Hippocampal formation (tissue), 2 donors: ENCODE measurements at regions not wholly inside any gene's neighbourhood (a gene's known extent, or its start where the extent isn't known, plus 50 kb on each side); places are given as distances from the start of the nearest gene placed in this dataset.

ENCODE experiments used
- DNase-seq, 2 donors: peaks; one replicate each; lab custom pipeline; 2025; lab: John Stamatoyannopoulos, UW

DNA sequence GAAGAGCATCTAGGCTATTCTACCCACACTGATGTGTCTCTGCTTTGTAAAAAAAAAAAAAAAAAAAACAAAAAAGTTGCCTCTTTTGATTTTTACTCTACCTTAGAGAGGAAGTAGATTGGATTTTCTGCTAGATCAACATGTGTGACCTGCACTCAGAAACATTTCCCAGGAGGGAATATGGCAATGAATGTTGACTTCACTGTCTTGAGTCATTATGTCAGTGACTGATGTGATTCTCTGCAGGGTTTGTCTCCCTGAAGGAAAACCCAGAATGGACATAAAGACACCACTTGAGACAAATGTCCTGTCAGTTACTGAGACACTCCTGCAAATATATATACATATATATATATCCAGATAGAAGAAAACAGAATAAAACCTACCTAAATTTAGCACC lies 370.3 kb downstream of the BMPER start:
- no peak for DNase-seq

DNA sequence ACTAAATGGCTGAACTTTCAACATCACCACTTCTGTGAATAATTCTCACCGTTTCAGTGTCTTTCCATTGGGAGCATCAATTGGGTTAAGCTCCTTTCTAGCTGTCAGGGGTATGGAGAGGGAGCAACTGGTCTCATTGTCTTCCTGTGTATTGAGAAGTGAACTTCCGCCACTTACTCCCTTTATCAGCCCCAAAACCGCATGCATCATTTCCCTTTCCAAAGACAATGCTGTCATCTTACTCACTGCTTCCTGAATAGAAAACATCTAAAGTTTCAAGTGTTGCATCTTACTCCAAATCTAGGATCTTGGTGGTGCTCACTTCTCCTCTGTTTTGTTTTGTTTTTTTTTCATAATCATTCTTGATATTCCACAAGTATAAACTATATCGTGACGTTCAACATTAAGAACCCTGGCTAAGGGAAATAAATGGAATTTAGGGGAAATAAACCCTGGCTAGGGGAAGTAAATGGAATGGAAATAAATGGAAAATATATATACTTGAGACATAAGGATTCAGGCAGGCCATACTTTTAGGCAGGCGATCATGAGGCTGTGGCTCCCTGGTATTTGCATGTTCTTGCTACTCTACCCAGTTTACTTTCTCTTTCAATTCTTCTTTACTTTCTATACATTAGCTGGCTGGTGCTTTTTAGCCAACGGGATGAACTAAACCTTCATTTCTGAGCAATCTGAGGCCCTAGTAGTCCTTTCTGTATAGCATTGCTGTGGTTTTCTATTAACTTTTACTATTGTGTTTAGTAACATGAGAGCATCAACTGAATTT lies 371.9 kb downstream of the BMPER start:
- DNase-seq = no peak

DNA sequence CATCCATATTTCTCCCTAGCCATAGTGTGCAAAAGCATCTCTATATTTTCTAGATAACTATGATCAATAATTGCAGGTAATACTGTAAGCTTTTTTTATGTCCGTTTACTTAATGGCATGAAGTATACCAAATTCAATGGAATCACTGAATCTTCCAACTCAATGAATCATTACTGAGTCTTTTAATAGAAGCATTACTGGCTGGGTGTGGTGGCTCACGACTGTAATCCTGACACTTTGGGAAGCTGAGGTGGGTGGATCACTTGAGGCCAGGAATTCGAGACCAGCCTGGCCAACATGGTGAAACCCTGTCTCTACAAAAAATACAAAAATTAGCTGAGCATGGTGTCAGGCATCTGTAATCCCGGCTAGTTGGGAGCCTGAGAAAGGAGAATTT lies 372.5 kb downstream of the BMPER start:
- DNase-seq = no peak

DNA sequence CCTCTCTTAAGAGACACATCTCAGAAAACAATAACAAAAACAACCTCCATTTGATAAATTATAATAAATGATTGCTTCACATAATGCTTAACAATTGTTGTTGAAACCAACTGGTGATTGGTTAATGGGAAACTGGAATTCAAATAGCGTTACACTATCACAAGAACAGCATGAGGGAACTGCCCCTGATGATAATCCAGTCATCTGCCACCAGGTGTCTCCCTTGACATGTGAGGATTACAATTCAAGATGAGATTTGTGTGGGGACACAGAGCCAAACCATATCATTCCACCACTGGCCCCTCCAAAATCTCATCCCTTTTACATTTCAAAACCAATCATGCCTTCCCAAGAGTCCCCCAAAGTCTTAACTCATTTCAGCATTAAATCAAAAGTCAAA lies 375.9 kb downstream of the BMPER start:
- no peak for DNase-seq

DNA sequence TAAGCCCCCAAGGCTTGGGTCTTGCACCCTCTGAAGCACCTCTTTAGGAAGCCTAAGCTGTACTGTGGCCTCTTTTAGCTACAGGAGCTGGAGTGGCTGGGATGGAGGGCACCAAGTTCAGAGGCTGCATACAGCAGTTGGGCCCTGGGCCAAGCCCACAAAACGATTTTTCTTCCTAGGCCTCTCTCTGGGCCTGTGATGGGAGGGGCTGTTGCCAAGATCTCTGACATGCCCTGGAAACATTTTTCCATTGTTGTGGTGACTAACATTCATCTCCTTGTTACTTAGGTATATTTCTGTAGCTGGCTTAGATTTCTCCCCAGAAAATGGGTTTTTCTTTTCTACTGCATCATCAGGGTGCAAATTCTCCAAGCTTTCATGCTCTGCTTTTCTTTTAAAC lies 375.7 kb upstream of the NPSR1 start:
- no peak for DNase-seq

DNA sequence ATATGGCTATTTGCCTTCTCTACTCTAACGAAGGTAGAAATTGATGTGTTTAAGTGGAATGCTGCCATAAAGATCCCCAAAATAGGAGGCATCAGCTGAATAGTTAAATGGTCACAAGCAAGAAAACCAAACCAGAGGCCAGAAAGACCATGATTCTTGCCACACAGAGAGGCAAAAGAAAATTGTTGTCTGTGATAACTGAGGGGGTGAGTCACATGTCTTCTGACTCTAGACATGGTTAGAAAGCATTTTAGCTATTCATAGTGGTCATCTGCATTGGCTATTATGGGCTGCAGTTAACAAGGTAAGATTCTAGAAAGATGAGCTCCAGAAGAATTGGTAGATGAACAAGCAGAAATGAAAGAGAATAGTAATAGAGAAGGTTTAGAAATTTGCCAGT lies 361.4 kb upstream of the NPSR1 start:
- DNase-seq = no peak

DNA sequence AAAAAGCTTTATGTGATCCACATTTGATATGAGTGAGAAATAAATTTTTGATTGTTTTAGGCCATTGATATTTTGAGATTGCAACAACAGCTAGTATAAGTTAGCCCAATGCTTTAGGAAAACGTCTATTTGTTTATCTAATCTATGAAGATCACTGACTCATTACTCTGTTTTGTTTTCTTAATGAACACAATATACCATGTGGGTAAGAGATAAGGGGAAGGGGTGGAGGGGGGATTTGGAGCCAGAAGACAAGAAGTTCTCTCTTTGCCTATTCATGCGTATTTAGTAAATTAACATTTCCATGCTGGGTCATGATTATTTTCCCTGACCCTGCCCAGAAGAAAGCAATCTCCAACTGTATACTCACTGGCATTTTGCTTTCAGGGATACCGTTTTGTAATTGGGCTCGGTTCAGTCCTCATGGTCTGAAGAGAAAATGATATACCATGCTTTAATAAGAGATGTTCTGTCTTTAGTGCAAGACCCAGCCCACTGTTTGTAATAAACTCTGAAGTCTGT lies 359.5 kb upstream of the NPSR1 start:
- DNase-seq = no peak

DNA sequence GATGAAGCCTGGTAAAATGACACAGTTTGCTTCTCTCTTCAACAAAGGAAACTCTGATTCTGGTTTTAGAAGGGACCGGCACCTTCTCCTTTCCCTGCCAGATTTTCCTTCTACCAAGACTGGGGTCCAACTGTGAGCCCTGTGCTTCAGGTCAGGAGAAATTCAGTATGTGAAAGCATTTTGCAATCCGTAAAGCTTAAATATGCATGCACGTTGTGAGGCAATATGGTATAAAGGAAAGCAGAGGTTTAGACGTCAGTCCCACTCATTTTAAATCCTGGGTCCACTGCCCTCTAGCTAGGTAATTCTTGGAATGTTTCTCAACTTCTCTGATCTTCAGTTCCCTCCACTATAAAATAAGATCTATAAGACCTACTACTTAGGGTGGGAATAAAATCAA lies 359.0 kb upstream of the NPSR1 start:
- DNase-seq = no peak

DNA sequence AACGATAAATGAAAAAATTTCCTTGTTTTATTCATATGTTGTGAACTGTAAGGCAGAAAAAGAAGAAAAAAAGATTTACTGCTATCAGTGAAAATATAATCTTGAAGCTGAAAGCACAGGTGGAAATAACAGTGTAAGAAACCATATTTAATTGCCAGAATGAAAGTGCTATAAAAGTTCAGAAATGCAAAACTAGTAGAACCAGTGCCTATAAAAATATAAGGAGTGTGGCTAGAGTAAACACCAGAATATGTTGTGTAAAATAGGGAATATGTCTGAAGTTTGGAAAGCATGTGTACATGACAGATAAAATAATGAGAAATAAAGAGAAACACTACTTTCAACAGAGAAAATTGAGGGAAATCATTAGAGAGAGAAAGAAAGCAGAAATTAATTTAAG lies 350.5 kb upstream of the NPSR1 start:
- no peak for DNase-seq

DNA sequence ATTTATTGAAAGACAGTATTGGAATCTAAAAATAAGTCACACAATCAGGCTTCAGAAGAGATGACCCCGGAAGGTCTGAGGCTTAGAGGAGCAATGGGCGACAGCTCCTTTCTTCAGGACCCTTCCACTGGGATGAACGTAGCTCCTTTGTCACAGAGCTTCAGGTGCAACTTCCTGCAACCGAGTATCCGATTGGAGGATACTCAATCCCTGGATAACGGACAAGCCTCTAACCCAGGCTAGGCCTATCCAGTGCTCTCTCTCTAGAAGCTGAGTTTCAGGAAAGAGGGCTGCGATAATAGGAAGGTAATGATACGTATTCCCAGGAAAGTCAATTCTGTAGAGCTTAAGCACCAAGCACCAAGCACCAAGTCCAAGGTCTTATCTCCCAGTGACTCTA lies 349.4 kb upstream of the NPSR1 start:
- no peak for DNase-seq

DNA sequence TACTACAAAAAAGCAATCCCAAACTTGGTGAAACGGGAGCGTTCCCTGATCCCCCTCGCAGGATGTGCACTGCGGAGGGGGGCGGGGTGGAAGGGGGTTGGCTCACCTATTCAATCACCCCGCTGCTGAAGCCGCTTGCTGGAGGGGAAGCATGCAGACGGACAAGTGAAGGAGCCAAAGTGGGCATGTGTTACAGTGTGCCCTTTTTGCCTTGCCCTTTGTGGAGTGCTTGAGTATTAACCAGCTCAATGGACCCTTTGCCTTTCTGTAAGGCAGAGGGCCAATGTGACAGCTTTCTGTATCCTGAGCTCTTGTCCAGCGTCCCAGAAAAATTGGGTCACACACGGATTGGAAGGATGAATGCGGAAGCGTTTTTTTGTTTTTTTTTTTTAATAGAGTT lies 348.9 kb upstream of the NPSR1 start:
- DNase-seq = no peak

DNA sequence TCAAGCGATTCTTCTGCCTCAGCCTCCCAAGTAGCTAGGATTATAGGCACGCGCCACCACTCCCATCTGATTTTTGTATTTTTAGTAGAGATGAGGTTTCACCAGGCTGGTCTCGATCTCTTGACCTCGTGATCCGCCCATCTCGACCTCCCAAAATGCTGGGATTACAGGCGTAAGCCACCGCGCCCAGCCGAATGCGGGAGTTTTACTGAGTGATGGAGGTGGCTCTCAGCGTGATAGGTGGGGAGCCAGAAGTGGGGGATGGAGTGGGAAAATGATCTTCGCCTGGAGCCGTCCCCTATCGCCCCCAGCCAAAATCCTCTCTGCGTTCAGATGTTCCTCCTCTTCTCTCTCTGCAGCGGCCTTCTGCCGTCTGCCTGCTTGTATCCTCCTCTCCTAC lies 348.4 kb upstream of the NPSR1 start:
- DNase-seq = no peak

DNA sequence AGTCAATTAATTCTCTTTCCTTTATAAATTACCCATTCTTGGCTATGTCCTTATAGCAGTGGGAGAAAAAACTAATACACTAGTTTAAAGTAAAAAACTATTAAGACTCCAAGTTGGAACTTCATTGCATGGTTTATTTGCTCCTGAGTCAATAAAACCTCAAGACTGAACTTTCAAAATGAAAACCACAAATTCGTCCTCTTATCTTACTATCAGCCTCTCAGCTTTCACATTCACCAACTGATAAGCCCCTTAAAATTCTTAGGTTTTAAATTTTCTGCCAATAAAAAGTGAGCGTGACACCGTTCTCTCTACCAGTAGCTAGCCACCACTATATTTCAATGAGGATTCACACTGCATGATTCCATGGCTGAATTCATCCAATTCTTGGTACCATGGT lies 346.4 kb upstream of the NPSR1 start:
- DNase-seq = no peak

DNA sequence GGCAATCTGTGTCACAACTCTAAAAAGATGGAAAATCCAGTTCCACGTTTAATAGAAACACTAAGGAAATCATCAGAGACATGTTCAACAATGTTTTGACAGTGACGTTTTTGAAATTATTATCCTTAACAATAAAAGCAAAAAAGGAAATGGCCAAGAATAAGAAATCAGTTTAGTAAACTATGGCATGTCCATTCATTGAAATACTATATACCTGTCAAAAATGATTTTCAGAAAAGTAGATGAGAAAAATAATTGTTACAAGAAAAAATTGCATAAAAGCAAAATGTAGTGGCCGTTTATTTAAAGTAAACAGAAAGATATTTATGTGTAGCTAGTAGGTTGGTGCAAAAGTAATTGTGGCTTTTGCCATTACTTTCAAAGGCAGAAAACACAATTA lies 345.4 kb upstream of the NPSR1 start:
- DNase-seq = no peak

DNA sequence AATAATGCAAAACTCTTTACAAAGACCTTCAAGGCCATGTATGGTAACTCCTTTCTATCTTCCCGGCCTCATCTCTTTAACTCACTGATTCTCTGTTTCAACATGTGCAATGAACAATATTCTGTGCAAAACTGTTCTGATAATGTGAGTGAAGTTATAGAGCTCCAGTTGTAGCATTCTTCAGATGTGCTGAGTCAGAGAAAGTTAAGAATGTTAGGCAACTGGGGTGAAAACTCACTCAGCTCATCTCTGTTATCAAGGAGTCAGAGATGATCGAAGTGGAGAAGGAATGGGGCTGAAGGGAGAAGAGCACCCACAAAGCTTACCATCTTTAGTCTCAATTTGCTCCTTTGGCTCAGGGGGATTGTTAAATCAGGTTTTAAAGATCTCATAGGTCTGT lies 344.7 kb upstream of the NPSR1 start:
- DNase-seq = no peak

DNA sequence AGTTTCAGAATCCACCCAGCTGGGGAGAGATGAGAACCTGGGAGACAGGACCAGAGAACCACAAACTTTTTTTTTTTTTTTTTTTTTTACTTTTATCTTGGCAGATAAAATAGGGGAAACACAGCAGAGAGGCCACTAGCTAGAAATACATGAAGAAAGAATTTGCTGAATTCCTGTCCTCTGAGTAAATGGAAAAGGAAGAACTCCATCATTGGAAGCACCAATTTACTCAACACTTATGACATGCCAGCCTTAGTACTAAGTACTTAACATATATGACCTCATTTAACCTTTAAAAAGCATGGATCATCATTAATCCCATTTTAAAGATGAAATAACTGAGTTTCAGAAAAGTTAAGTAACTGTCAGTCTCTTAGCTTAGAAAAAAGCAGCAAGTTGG lies 343.0 kb upstream of the NPSR1 start:
- no peak for DNase-seq

DNA sequence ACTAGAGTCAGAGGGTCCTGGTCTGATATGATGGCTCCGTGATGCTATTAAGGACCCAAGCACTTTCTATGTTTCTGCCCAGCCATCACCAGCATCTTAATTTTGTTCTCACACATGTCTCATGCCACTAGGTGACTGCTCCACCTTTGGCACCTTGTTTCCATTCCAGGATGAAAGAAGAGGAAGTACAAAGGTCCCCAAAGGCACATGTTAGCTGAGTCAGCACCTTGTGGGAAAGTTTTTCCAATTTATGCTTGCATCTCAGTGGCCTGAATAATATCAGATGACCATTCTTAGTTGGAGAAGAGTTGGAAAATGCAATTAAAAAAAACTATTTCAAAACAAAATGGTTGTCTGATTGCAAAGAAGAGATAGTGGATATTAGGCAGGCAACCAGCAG lies 341.0 kb upstream of the NPSR1 start:
- no peak for DNase-seq

DNA sequence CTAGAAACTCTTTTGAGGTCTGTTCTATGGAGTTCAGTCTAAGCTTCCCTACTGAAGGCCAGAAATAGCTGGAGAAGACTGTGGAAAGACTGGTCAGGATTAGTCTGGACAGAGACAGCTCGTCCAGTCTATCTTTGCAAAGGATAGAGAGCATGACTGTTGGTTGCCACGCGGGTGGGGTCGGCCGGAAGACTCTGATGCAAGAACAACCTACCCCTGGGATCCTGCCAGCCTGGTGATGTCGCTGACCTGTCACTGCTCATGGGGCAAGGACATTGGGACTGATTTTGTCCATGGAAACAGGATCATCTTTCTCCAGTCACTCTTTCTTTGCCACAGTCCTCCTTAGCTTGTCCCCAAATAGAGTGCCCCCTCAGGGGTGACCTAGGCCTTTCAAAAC lies 337.6 kb upstream of the NPSR1 start:
- DNase-seq = no peak

DNA sequence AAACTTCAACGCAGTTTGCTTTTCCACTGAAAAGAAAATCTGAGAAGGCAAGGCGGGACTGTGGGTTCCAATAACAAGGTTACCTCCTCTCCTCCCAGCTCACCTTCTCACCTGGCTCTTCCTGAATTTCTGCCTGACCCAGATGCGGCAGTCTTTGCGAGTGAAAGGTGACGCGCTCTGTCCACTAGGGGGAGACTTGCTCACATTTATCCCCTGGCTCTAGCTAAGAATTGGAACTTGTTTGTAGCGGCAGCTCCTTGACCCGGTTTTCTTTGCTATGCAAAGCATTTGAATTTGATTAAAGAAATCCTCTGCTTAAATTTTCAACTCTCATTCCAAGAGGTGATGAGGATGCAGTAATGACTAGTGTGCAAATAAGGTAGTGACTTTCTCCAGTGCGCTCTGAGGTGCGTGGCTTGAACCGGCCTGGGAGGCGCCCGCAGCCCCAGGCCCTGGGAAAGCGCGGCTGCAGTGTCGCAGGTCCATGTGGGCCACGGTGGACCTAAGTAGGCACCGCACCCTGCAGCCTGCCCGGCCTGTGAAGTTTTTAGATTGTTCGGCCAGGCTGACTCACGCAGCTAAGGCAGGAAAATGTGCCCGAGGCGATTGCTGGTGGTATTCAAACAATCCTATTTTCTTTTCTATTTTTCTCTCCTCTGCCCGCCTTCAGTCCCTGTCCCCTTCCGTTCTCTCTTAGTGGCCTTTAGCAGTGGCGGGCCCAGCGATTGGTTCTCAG lies 336.9 kb upstream of the NPSR1 start:
- DNase-seq = peak; percentile 40 to 52

DNA sequence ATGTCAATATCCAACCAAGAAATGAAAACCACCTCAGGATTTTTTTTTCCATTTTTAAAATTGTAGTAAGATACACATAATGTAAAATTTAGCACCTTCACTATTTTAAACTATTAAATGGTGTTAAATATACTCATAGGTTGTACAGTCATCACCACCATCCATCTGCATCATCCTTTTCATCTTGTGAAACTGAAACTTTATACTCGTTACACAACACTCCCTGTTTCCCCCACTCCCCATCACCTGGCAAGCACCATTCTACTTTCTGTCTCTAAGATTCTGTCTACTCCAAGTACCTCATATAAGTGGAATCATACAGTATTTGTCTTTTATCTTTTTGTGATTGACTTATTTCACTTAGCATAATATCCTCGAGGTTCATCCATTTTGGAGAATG lies 335.2 kb upstream of the NPSR1 start:
- DNase-seq = no peak

DNA sequence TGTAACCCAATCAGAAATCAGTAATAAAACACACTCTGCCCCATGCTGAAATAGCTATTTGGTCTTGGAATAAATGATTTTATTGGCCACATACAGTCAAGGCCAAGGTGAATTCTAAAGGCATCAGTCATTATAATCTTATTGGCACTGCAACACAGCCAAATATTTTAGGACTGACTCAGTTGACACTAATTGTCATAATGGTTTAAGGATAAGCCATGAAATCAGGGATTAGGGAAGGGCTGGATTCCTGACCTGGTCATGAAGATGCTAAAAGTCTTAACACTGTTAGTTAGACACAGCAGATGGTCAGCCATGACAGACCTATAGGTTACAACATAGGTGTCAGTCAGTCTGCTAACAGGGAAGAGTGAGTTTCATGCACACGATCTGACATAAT lies 330.3 kb upstream of the NPSR1 start:
- no peak for DNase-seq

DNA sequence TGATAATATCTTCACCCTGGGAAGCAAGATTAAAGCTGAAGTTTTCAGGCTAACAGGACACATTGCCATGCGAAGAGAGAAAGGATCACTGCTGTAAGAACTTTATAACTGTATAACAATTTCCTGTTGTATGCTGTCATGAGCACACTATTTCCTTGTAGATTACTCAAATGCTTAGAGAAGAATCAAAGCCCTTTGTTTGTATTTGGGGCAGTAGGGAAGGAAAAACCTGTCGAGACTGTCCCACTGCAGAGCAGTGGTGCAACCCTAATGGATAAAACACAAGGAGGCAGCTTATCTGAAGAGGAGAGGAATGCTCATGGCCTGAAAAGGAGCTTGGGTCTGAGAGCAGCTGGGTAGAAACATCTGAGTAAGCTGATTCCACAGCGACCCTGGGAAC lies 327.7 kb upstream of the NPSR1 start:
- DNase-seq = no peak

DNA sequence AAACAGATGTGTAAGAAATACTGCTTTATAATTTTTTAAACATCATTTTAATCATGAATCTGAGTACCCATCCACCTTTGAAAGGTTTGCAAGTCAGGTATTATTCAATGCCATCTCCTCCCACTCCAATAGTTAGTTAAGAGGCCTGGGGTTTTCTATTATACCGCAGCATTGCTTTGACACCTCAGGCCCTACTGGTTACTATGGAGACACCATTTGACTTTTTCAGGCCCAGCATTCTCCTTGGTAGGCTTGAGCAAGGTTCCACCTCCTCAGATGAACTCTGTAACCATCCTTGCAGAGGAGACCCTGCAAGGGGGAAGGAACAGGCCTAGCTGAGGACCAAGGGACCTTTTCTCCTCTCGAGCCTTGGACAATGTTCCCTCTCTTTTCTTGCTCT lies 326.9 kb upstream of the NPSR1 start:
- DNase-seq = no peak

DNA sequence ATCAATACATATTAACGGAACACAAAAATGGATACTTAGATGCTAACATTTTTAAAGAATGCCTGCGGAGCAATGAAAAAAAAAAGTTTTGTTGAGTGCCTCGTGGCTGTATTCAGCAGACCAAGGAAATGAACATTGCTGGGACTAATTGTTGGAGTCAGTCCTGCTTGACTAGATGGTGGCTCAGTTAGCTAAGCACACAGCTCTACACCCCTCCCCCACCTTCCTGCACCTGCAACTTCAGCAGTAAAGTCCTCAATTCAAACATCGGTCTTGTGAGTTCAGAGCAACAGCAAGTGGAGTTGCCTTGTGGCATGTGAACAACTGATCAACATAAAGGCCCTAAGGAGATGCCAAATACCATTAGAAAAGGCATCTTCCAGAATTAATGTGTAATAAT lies 326.0 kb upstream of the NPSR1 start:
- no peak for DNase-seq
